ENCODE measurements at regions not wholly inside any gene's neighbourhood (a gene's known extent, or its start where the extent isn't known, plus 50 kb on each side); places are given as distances from the start of the nearest gene placed in this dataset.
A peak's percentile ranks its signal among the peaks of the same experiment; 100 is the strongest.
"Not testable (repeated sequence)": the region's sequence is repeated elsewhere in the genome, so short reads cannot be mapped to it uniquely, and the experiment has no call there.

DNA sequence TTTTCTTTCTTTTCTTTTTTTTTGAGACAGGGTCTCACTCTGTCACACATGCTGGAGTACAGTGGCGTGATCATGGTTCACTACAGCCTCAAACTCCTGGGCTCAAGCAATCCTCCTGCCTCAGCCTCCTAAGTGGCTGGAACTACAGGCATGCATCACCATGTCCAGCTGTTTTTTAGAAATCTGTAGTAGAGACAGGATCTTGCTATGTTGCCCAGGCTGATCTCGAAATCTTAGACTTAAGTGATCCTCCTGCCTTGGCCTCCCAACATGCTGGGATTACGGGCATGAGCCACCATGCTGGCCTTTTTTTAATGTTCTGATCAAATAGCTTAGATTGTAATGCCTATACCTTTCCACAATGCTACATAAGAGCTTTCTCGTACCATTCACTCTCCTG lies 107.0 kb upstream of the KCTD7 start:
- intact Hi-C loops (cut with DNase I), result no loop called here
- Histone ChIP-seq H3K27ac (no peak overlapping the region), H3K4me1 (no peaks in the 10 kb centered on the region), H3K27me3 (no peaks in the 10 kb centered on the region), H3K4me3 (no peak overlapping the region), H3K36me3 (no peaks in the 10 kb centered on the region), H3K9me3 (no peaks in the 10 kb centered on the region)
- no peak for ATAC-seq
- TF ChIP-seq, protein P1, sequence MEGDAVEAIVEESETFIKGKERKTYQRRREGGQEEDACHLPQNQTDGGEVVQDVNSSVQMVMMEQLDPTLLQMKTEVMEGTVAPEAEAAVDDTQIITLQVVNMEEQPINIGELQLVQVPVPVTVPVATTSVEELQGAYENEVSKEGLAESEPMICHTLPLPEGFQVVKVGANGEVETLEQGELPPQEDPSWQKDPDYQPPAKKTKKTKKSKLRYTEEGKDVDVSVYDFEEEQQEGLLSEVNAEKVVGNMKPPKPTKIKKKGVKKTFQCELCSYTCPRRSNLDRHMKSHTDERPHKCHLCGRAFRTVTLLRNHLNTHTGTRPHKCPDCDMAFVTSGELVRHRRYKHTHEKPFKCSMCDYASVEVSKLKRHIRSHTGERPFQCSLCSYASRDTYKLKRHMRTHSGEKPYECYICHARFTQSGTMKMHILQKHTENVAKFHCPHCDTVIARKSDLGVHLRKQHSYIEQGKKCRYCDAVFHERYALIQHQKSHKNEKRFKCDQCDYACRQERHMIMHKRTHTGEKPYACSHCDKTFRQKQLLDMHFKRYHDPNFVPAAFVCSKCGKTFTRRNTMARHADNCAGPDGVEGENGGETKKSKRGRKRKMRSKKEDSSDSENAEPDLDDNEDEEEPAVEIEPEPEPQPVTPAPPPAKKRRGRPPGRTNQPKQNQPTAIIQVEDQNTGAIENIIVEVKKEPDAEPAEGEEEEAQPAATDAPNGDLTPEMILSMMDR (IDR thresholded peaks at IDR 0.05), result no peak
- no peak for DNase-seq
- 89 to 94% methylated on average over 4 of the region's 4 CpGs for WGBS, 2 donors

DNA sequence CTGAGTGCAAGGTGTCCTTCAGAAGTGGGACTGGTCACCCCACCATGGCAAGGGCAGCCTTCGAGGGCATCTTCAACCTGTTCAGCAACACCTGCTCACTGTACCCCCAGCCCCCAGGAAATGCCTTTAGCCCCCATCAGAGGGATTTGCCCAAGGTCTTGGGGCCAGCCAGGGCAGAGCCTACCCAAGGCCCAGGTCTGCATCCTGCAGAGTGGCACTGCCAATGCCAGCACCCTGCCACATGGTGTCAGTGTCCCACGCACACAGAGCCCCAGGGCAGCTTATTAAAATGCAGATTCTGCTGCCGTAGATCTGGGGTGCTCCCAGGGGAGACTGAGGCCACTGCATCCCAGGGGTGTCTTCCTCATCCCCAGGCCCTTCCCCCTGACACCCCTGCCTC lies 106.2 kb upstream of the KCTD7 start:
- intact Hi-C loops (cut with DNase I), result no loop called here
- Histone ChIP-seq H3K27ac (no peak overlapping the region), H3K9me3 (no peaks in the 10 kb centered on the region), H3K4me3 (no peak overlapping the region), H3K4me1 (no peaks in the 10 kb centered on the region), H3K36me3 (peaks cover 0 to 3% (median 0%) of the 10 kb centered on the region in 9 donors), H3K27me3 (no peaks in the 10 kb centered on the region)
- WGBS, 2 donors, result 42 to 44% methylated on average over 3 of the region's 3 CpGs
- no peak for DNase-seq
- TF ChIP-seq, protein P1 (IDR thresholded peaks at IDR 0.05), result peak in 6 of 9 donors; percentile 16 to 31 (median 28)
- ATAC-seq, result peak in 6 of 8 donors; percentile 28 to 63 (median 44)

DNA sequence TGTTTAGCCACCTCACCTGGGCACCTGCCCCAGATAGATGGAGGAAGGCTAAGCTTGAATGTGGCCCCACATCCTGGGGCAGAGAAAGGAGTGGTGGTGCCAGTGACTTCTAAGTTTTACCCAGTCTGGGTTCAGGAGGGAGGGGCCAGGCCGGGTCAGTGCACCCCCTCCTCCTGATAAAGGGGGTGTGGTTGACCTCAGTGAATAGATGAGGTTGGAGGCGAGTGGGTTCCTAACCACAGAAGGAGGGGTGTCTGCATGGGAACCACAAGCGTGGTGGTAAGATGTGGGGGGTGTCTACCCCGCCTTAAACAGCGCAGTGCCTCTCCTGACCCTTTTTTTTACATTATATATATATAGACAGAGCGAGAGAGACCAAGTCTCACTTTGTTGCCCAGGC lies 105.3 kb upstream of the KCTD7 start:
- intact Hi-C loops (cut with DNase I), result no loop called here
- Histone ChIP-seq H3K27me3 (no peaks in the 10 kb centered on the region), H3K4me3 (no peak overlapping the region), H3K27ac (no peak overlapping the region), H3K36me3 (peaks cover 0 to 9% (median 0%) of the 10 kb centered on the region in 9 donors), H3K9me3 (no peaks in the 10 kb centered on the region), H3K4me1 (no peaks in the 10 kb centered on the region)
- TF ChIP-seq, protein P1 (IDR thresholded peaks at IDR 0.05), result no peak
- DNase-seq (no peak), ATAC-seq (no peak)
- WGBS, 2 donors, result 78 to 82% methylated on average over 6 of the region's 6 CpGs

DNA sequence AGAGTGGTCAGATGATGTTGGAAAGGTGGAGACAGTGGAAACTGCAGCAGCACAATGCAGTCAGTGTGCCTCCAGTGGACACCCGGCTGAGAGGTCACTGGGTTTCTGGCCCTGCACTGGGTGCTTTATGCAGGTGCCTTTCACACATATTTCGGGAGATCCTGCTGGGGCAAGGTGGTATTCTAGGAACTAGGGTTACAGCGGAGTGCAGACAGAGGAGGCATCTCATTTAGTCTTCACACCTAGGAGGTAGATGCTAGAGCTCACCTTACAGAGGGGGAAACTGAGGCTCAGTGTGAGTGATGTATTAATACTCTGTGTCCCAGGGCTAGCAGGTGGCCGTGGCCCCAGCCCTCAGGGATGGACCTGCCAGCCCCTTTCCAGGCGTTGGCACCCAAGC lies 103.9 kb upstream of the KCTD7 start:
- Histone ChIP-seq H3K27me3 (no peaks in the 10 kb centered on the region), H3K36me3 (peaks cover 0 to 12% (median 0%) of the 10 kb centered on the region in 9 donors), H3K4me3 (no peak overlapping the region), H3K4me1 (no peaks in the 10 kb centered on the region), H3K27ac (no peak overlapping the region), H3K9me3 (no peaks in the 10 kb centered on the region)
- intact Hi-C loops (cut with DNase I), result no loop called here
- no peak for ATAC-seq
- WGBS, 2 donors, result 88 to 94% methylated on average over 5 of the region's 5 CpGs
- DNase-seq, result no peak
- TF ChIP-seq, protein P1 (IDR thresholded peaks at IDR 0.05), result no peak

GRCh38 chr7:66526782-66527181 lies 101.9 kb upstream of the KCTD7 start:
- H3K27me3 ChIP-seq; H3K27ac ChIP-seq; ATAC-seq; H3K9me3 ChIP-seq; H3K4me1 ChIP-seq; H3K4me3 ChIP-seq; intact Hi-C loops (cut with DNase I); DNase-seq: not testable (repeated sequence)
- 98% methylated on average over 4 of the region's 4 CpGs for WGBS, 2 donors
- H3K36me3 ChIP-seq, result peaks cover 0 to 28% (median 0%) of the 10 kb centered on the region in 9 donors
